Epidermal melanocyte (primary cell): ENCODE measurements at regions not wholly inside any gene's neighbourhood (a gene's known extent, or its start where the extent isn't known, plus 50 kb on each side); places are given as distances from the start of the nearest gene placed in this dataset.
"Not testable (repeated sequence)": the region's sequence is repeated elsewhere in the genome, so short reads cannot be mapped to it uniquely, and the experiment has no call there.

Source experiments
- DNase-seq: peaks from one replicate; pipeline ENCODE4 v3.0.0; 2011; ENCODE audit warnings: low spot score; ENCODE audit not compliant: insufficient read length

DNA sequence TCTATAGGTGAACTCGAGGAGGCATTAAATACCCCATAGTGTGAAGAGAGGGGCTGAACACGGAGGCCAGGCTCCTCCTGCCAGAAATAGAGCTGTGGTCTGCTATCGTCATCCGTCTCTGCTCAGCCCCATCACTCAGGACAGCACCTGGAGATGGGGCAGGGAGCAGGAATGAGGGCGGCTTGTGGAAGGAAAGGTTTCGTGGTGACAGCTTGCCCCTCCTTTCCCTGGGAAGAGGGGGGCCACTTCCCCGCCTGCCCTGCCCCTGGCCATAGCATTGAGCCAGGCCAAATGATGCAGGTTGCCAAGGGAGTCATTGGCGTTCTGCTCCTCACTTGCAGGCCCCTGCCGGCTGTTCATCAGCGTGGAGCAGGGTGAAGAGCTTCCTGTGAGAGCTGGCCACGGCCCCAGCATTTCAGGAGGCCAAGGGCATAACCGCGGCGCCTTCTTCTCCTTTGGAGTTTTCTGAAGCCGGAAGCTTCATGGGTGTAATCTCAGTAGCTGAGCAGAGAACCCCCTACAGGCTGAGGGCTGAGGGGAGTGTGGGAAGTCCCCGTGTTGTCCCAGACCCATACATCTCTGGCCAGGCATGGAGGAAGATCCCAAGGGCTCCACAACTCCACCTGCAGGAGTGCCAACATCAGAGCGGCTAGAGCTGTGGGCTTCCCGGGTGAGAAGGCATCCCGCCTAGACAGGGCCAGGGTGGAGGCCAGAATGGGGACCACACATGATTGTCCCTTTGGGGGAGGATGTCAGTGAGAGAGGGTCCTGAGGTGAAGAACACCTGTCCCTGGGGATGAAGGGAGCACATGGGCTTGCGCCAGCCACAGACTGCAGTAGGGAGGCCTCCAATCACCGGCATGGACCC is 112.5 kb upstream of the GLI2 start:
- DNase-seq = no peak

DNA sequence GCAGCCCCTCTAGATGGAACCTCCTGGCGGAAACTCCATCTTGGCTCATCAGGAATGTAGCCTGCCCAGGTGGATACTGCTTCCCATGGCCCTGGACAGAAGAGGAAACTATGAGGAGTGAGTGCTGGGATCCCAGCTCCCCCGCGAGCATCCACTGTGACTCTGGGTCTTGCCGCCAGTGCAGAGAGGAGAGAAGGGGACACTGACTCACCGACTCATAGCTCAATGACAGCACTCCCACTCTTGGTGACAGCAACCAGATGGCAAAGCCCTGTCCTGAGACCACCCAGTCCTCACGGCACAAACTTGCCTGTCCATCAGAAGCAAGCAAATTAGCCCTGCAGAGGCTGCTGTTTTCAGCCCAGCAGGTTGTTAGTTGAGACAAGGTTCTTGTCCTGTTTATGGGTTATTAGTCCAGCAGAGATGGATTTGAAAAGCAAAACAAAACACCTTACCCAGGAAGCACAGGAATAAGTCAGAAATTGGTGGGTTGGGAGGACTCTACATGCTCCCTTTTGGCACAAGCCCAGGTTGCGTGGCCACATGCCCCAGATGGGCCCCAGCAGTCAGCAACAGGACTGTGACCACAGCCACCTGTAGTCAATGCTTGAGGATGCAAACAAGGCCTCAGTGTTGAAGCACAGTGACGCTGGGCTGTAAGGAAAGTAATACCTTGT is 111.5 kb upstream of the GLI2 start:
- no peak for DNase-seq

DNA sequence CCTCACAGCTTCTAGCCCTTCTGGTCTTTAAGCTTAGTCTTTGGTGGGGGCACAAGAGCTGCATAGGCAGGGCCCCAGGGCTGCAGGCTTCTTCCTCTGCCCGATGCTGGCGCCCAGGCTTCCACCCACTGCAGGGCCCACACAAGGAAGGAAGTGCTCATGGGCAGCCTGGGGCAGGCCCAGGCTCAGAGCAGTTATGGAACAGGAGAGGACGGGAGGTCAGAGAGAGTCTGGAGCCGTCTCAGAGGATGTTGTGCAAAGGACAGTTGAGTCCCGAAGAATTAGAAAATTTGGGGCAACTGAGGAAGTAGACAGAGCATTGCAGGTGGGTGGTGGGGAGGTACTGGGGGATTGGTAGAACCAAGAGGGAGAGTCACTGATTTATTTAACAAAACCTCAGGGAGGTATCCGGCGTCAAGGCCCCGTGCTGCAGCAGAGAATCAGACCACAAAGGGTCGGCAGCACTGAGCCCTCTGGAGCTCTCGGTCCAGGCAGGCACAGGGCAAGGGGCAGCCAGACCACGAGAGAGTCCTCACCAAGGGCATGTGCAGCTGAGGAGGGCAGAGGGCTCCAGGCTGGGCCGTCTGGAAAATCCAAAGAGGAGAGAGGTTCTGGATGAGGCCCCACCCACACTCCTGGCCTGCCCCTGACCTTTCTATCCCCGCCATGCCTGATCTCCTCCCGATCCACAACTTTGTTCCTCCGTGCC is 110.8 kb upstream of the GLI2 start:
- DNase-seq = no peak

DNA sequence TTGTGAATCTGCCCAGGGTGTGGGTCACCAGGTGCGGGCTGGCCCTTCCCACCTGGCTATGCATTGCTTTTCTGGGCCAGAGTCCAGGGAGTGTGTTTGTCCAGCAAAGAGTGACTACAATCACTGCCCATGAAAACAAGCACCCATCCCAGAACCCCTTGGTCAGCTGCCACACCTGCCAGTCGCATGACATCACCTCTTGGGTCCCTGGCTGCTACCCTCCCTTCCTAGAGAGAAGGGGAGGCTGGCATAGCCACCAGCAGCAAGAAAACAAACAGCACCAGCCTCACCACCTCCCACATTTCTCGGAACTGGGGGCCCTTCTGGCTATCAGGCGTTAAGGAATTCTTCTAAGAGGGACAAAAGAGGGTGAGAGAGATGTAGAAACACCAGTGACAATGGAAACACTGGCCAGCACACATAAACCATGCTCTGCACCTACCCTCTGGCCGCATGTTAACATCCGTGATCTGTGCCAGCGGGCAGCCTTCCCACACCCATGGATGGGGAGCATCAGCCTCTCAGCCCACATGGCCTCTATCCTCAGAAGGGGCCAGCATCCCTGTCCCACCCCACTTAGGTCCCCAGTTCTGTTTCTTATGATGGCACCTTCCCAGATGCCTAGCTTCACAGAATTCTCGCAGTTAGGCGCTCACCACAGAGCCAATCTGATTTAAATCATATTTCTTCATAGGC is 109.7 kb upstream of the GLI2 start:
- no peak for DNase-seq

DNA sequence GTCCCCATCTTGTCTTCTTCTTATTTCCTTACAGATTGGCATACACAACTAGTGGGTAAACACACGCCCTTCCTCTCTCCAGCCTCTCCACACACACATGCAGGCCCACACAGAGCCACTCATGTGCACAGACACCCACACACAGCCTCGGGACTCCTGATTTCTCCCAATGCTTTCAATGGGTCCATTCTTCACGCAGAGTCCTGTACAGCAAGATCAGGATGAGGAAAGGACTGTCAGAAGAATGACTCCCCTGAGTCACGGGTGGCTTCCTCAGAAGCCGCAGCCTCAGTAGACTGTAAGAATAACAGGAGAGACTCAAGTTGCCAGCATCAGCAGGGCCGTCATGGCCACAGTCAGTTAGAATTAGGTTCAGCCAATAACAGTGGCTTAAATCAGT is 109.1 kb upstream of the GLI2 start:
- no peak for DNase-seq

DNA sequence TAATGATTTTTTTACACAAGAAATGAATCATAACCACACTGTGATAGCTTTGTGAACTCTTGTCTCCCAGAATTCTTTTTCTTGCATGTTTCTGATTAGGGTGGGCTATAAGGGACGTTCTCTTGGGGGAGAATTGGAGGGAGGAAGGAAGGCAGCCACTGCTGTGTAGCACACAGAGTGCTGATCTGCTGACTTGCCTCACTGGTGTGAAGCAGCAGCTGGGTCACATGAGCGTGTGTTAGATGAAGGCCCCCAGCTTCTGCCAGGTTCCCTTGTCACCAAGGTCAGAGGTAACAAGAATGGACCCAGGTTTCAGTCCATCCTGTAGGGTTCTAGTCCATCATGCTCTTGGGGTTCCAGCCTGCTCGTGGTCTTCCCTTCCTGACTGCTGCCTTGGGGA is 107.4 kb upstream of the GLI2 start:
- no peak for DNase-seq

DNA sequence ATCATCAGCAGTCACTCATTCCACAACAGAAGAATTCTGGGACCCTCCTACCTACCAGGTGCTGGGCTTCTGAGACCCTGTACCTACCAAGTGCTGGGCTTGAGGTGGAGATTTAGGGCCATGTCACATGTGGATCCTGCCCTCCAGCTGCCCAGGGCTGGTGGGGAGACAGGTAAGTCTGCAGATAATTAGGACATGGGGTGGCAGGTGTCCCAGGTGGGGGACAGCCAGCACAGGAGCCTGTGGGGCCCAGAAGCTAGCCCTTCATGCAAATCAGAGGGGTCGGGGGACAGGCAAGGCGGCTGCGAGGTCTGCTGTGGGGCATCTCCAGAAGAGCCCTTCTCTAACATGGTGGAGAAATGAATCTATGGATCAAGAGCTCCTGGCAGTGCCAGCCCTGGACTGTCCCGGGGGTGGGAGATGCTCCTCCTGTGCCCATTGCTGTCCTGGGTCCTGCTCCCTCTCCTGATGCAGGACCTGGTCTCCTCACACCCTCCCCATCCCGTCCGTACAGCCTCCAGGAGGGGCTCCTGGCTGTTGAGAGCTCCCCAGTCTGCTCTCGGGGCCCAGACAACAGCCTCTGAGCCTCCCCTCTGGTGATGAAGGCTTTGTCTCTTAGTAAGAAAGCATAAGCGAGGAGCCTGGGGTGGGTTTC is 106.3 kb upstream of the GLI2 start:
- no peak for DNase-seq

DNA sequence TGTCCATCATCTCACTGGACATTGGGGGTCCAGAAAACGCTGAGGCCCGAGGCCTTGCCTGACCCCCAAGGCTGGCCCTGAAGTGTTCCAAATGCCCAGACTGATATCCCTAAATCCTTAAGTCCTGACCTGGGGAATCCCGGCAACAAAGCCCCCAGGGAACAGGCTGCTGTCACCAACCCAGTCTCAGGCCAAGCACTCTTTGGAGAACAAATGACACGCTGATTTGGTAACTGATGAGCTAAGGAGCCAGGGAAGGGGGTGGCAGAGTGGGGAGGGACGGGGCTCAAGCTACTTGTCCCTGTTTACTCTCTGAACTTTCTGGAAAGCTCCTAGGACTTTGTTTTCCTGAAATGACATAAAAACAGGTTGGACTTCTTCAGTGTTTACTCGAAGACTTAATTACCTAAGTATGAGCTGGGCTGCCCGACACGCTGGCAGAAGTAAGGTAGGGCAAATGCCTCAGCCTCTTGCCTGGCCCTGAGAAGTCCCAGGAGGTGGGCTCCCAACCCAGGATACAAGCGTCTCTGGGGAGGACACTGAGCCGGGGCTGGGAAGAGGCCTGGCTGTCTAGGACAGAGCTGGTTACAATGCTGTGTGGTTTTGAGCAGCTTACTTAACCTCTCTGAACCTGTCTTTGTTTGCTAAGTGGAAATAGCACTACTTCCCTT is 105.5 kb upstream of the GLI2 start:
- no peak for DNase-seq

DNA sequence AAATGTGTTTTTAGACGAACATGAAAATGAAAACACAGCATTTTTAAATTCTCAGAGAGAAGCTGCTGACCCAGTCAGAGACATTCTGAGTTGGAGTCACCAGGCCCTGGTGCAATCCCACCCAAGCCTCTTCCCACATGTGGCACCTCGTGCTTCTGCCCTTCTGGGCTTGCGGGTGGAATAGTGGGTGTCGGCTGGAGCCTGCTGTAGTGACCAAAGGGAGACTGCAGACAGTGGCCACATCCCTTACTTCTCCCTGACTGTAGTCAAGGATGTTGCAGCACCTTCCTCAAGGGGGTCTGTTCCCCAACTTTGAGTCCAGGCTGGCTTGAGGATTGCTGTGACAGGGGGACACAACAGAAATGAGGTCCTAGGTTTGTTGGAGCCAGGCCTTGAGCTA is 104.4 kb upstream of the GLI2 start:
- no peak for DNase-seq

DNA sequence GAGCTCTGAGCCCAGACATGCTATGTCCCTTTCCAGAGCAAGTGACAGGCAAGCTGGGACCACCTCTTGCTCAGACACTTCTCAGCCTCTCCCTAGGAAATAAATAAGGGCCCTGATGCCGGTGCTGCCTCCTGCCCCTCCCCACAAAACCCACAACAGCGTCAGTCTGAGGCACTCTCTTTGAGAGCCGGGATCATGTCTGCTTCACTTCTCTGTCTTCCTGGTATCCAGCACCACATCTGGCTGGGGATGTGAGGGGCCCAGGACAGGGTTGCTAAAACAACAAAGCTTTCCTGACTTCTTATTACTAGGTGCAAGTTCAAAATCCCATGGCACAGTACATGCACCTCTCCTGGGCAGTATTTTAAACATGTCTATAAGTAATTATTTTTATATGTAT is 103.9 kb upstream of the GLI2 start:
- DNase-seq = no peak

DNA sequence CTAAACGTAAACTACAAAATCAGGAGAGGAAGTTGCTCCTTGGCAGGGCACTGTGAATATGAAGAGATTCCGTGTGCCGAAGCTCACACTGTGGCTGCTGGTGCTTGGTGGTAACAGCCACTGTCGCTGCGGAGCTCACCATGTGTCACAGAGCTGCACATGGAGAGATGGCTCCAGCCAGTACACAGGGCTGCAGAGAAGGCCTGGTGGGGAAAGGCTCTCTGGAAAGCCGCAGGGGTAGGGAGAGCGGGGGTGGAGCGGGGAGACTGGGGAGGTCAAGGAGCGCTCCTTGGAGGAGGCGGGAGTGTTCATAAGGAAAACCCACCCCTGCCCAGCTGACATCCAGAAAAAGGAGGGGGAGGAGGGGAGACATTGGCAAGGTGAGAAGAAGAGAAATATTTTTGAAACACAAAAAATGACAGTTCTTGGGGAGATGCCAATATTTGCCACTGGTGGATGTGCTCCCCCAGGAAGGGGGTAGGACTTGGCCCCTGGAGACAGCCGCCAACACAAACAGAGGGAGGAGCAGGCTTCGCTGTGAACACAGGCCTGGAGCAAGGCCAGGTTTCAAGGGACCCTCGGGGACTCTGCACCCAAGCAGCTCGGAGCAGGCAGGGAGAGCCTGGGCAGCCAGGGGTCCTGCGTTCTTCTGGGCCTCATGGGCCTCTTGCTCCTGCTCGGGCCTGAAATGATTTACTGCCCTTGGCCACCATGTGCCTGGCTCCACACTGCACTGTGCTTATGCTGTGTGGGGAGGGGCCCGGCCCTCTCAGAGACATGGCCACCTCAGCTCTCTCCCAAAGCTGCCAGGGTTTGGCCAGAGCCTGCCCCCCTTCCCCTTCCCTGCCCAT is 102.6 kb upstream of the GLI2 start:
- DNase-seq = no peak

DNA sequence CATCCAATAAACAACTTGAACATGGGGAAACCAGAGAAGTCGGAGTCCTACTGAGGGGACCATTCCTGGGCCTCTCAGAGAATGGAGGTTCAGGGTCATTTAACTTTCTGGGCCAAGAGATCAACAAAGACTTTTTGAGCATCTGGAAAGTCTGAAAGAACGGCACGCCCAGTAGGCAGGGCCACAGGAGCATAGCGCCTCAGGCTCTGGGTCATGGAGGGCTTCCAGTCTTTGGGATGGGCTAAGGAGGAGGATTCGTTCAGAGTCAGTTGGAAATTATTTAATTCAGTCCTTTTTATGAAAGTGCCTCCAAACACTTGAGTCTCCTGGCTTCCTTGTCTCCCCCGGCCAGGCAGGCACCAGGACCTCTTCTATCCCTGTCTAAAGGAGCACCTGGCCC is 101.1 kb upstream of the GLI2 start:
- DNase-seq = no peak

DNA sequence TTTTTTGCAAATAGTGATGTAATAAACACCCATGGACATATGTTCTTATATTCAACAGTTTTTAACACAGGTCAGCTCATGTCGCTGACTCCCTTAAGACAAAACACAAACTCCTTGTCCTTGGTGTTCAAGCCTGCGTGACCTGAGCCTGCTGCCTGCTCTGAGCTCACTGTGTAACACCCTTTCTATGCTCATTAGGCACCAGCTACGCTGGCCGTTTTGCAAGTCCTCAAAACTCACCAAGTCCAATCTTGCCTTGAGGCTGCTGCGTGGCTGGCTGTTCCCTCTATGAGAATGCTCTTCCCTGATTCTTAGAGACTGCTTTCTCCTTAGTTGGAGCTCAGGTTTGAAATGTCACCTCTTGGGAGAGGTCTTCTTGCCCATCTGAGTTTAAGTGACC is 100.5 kb upstream of the GLI2 start:
- DNase-seq = no peak

DNA sequence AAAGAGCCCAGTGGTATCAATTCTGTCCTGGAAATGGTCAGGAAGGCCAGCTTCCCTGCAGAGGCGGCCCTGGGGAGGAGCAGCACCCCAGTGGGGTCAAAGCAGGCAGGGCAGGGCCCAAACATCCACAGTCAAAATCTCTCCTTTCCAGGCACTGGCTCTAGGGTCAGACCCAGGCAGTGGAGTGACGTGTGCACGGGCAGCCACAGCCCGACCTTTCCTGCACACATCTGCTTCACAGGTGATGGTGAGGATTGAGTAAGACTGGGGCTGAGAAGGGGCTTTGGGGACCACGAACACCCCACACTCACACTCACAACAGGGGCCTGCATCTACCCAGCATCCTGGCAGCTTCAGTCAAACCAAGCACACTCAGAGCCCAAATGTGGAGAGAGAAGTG is 97.8 kb upstream of the GLI2 start:
- no peak for DNase-seq

DNA sequence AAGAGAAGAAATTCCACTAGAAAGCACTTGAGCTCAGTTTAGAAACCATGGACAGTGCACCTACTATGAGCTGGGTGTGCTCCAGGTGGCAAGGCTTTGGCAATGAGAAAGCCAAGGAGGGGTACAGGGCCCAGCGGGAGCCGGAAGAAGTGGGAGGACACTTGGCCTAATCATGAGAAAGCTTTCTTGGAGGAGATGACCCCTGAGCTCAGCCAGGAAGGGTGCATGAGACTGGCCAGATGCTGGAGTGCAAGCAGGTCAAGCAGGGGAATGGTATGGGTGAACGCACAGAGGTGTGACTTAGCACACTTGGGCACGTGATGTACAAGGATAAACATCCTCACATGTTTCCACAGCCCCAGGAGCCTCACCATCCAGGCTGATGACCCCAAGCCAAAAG is 97.2 kb upstream of the GLI2 start:
- no peak for DNase-seq

DNA sequence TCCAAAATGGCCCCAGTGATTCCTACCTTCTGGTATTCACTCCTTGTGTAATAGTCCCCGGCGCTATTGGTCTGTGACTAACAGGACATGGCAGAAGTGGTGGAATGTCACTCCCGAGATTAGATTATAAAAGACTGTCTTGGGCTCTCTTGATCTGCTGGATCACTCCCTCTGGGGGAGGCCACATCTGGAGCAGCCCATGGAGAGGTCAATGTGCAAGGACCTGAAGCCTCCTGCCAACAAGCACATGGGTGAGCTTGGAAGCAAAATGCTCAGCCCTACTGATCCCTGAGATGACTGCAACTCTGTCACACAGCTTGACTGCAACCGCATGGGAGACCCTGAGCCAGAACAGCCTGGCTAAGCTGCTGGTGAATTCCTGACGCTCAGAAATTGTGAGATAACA is 94.3 kb upstream of the GLI2 start:
- DNase-seq = no peak

DNA sequence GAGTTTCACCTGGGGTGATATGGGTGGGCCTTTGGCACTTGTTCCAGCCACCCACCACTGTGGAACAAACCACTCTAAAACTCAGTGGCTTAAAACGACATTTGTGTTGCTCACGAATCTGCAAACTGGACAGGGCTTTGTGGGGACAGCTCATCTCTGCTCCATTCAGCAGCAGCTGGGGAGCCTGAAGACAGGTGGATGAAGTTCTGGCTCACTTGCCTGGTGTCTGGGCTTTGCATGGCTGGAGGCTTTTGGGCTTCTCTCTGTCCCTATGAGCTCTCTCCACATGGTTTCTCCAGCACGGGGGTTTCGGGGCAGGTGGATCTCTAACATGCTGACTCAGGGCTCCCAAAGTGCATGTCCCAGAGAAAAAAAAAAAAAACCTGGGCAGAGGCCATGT is 93.0 kb upstream of the GLI2 start:
- no peak for DNase-seq

DNA sequence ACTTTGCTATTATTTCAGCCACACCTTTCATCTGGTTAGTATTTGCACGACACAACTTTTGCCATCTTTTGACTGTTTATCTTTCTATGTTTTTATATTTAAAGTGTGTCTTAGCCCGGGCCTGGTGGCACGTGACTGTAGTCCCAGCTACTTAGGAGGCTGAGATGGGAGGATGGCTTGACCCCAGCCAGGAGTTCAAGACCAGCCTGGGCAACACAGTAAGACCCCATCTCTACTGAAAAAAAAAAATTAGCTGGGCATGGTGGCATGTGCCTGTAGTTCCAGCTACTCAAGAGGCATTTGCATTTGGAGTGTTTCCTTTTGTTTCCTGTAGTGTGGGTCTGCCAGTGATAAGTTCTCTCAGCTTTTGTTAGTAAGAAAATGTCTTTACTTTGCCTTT is 88.7 kb upstream of the GLI2 start:
- DNase-seq = no peak

DNA sequence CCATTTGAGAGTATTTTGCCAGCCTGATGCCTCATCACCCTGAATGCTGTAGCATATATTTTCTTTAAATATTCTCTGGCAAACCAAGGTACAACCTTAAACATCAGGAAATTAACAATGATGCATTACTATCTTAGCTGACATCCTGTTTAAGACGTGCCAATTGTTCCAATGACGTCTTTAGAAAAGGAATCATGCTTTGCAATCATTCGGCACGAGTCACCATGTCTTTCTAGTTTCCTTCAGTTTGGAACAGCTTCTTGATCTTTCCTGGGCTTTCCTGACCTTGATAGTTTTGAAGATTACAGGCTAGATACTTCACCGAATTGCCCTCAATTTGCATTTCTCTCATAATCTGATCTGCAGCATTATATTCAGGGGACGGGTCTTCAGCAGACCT is 88.2 kb upstream of the GLI2 start:
- no peak for DNase-seq

DNA sequence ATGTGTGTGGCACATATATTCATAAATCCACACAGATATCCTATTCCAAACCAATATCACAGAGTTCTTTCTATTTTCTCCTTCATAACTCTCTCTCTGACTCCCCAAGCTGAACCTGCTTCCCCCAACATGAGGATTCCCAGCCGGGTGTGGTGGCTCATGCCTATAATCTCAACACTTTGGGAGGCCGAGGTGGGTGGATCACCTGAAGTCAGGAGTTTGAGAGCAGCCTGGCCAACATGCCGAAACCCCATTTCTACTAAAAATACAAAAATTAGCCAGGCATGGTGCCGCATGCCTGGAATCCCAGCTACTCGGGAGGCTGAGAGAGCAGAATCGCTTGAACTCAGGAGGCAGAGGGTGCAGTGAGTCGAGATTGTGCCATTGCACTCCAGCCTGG is 86.3 kb upstream of the GLI2 start:
- not testable (repeated sequence) for DNase-seq
